GM21447 (cell line): ENCODE measurements at regions not wholly inside any gene's neighbourhood (a gene's known extent, or its start where the extent isn't known, plus 50 kb on each side); places are given as distances from the start of the nearest gene placed in this dataset.

Experiments used
- ATAC-seq: cut with Tn5 transposase; IDR thresholded peaks from one replicate; pipeline ENCODE4 v1.9.1; 2021; ENCODE audit not compliant: unreplicated experiment

DNA sequence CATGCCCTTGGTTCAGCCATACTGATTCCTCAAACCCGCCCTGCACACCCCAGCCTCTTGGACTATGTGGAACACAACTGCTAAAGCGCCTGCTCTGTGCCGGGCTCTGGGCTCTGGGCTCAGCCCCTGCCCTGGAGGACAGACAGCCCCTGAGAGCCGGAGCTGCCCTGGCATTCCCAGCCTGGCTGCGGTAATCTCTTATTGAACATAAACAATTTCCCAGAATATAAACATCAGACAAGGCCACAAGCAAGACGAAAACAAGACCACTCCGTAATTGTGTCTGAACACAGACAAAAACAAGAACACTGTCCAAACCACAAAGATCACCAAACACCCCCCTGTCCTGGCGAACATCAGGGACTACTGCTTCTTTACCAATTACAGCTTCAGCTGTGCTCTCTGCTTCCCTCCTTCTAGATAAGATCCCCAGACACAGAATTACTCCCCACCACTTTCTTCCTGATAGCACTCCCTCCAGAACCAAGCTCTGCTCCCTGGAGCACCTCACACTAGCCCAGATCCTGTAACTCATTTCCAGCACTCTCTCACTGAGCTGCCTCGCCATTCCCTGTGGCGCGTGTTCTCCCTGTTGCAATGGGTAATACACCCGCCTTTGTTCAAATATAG, 57.1 kb upstream of the TLE3 start:
- ATAC-seq, result no peak

DNA sequence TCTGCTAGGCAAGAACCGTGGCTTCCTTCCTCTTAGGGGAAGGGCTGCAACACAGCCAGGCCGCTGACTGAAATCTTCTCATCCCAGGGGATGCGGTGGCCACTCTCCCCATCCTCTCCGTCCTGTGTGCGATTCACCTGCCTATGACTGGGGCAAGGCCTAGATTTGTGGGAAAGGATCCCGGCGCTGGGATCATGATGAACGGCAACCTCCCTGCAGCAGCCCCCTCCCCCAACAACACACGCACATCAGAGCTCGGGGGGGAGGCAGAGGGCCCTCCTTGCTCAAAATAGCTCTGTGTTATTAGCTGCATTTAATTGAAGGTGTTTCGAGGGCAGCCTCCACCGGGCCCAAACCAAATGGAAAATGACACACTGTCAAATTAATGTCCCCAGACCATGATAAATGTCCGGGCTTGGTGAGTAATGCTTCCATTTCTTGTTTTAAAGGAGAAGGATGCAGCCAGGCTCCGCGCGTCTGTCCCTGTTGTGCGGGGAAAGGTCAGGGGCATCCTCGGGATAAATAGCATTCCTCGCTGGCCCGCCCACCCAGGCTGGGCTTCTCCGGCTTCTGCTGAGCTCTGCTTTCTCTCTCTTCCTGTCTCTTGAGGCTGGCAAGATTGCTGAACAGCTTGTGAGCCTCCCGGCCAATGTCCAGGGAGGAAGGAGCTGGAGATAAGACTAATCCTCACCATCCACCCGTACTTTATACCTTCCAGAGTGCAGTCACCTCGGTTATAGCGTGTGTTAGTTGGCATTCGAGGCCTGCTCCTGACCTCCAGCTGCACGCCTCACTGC, 56.4 kb upstream of the TLE3 start:
- ATAC-seq, result no peak

- ATAC-seq, result no peak
Measured at GRCh38 chr15:70152070-70152480, 54.4 kb upstream of the TLE3 start.

DNA sequence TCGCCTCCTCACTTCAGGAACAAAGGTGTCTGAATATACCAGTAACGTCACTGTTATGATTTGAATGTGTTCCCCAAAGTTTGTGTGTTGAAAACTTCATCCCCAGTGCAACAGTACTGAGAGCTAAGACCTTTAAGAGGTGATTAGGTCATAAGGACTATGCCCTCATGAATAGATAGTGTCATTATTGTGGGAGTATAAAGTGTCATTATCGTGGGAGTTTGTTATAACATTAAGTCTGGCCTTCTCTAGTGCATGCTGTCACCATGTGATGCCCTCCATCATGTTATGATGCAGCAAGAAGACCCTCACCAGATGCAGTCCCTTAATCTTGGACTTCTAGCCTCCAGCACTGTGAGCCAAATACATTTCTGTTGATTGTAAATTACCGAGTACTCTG, 53.7 kb upstream of the TLE3 start:
- ATAC-seq, result no peak

GRCh38 chr15:70151003-70151402, 53.3 kb upstream of the TLE3 start:
- no peak for ATAC-seq

GRCh38 chr15:70150405-70150747, 52.7 kb upstream of the TLE3 start:
- ATAC-seq, result no peak

GRCh38 chr15:70149667-70150404, 52.1 kb upstream of the TLE3 start:
- no peak for ATAC-seq

DNA sequence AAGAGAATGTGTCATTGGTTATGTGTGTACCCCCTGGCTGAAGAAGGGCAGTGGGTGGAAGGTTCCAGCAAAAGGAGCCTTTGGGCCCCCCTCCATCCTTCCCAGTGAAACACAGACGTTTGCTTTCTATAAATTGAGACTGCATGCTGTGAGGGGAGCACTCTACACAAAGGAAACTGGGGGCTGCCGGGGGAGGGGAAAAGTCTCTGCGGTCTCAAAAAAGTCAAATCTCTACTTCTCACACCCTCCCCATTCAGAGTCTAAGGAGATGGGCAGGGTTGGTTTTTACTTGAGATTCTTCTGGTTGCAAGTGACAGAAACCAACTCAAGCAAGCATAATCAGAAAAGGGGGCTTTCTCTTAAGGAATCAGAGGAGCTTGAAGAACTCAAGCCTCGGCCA, 50.1 kb upstream of the TLE3 start:
- ATAC-seq, result no peak
